H9 (cell line): ENCODE measurements at regions not wholly inside any gene's neighbourhood (a gene's known extent, or its start where the extent isn't known, plus 50 kb on each side); places are given as distances from the start of the nearest gene placed in this dataset.

Experiments used
- DNase-seq: peaks from one replicate; pipeline ENCODE4 v3.0.0-alpha.2; 2017
- H2AFZ ChIP-seq: one replicate; pipeline ENCODE4 v1.6.1; 2013; ENCODE audit warnings: mild to moderate bottlenecking, low read length, control low read depth, moderate library complexity
- H2AK5ac ChIP-seq: 2 replicates; pipeline ENCODE4 v1.6.1; 2013; ENCODE audit warnings: low read length, control low read depth, mixed read lengths; ENCODE audit not compliant: insufficient read length
- H2BK120ac ChIP-seq: one replicate; pipeline ENCODE4 v1.6.1; 2013; ENCODE audit warnings: low read depth, mild to moderate bottlenecking, low read length, control low read depth, inconsistent platforms; ENCODE audit not compliant: poor library complexity, severe bottlenecking
- H2BK12ac ChIP-seq: 2 replicates; pipeline ENCODE4 v1.6.1; 2013; ENCODE audit warnings: low read length, control low read depth, mixed read lengths, low read depth; ENCODE audit not compliant: insufficient read length
- H2BK15ac ChIP-seq: 2 replicates; pipeline ENCODE4 v1.6.1; 2013; ENCODE audit warnings: low read depth, low read length, control low read depth
- H2BK20ac ChIP-seq: one replicate; pipeline ENCODE4 v1.6.1; 2013; ENCODE audit warnings: low read depth, mild to moderate bottlenecking, low read length, control low read depth, inconsistent platforms; ENCODE audit not compliant: poor library complexity, severe bottlenecking
- H2BK5ac ChIP-seq: 2 replicates; pipeline ENCODE4 v1.6.1; 2013; ENCODE audit warnings: low read length, control low read depth, mixed read lengths; ENCODE audit not compliant: insufficient read length
- H3K14ac ChIP-seq: 2 replicates; pipeline ENCODE4 v1.6.1; 2013; ENCODE audit warnings: low read length, control low read depth; ENCODE audit not compliant: insufficient read depth
- H3K18ac ChIP-seq: 2 replicates; pipeline ENCODE4 v1.6.1; 2013; ENCODE audit warnings: low read depth, mild to moderate bottlenecking, mixed read lengths, low read length, control low read depth; ENCODE audit not compliant: insufficient read length
- H3K23ac ChIP-seq: 2 replicates; pipeline ENCODE4 v1.6.1; 2013; ENCODE audit warnings: low read length, control low read depth, mixed read lengths, low read depth; ENCODE audit not compliant: insufficient read length
- H3K23me2 ChIP-seq: 2 replicates; pipeline ENCODE4 v1.6.1; 2013; ENCODE audit warnings: low read depth, mild to moderate bottlenecking, mixed read lengths, low read length, control low read depth; ENCODE audit not compliant: insufficient read length, poor library complexity, severe bottlenecking
- H3K27ac ChIP-seq: 2 replicates; pipeline ENCODE4 v1.5.1; 2013; ENCODE audit warnings: low read length, control low read depth, mixed read lengths, low read depth; ENCODE audit not compliant: insufficient read length
- H3K27me3 ChIP-seq: 2 replicates; pipeline ENCODE4 v1.6.1; 2013; ENCODE audit warnings: low read length, control low read depth, inconsistent platforms; ENCODE audit not compliant: insufficient read depth
- H3K4ac ChIP-seq: 2 replicates; pipeline ENCODE4 v1.6.1; 2013; ENCODE audit warnings: low read depth, mild to moderate bottlenecking, control low read depth, inconsistent platforms, low read length, moderate library complexity
- H3K4me1 ChIP-seq: 2 replicates; pipeline ENCODE4 v1.6.1; 2013; ENCODE audit warnings: low read length, control low read depth, inconsistent platforms; ENCODE audit not compliant: insufficient read depth
- H3K4me2 ChIP-seq: 2 replicates; pipeline ENCODE4 v1.6.1; 2013; ENCODE audit warnings: low read length, control low read depth, mixed read lengths; ENCODE audit not compliant: insufficient read length, insufficient read depth
- H3K56ac ChIP-seq: 2 replicates; pipeline ENCODE4 v1.6.1; 2013; ENCODE audit warnings: low read depth, mild to moderate bottlenecking, mixed read lengths, low read length, control low read depth; ENCODE audit not compliant: insufficient read length
- H3K79me1 ChIP-seq: 2 replicates; pipeline ENCODE4 v1.6.1; 2013; ENCODE audit warnings: low read depth, mild to moderate bottlenecking, moderate library complexity, low read length, control low read depth, inconsistent platforms; ENCODE audit not compliant: insufficient read depth, poor library complexity, severe bottlenecking
- H3K79me2 ChIP-seq: 2 replicates; pipeline ENCODE4 v1.6.1; 2013; ENCODE audit warnings: low read length, control low read depth, inconsistent platforms; ENCODE audit not compliant: insufficient read depth
- H3K9ac ChIP-seq: 2 replicates; pipeline ENCODE4 v1.6.1; 2013; ENCODE audit warnings: low read length, control low read depth, mixed read lengths; ENCODE audit not compliant: insufficient read length; ENCODE audit errors: extremely low read depth
- H3K9me3 ChIP-seq: one replicate; pipeline ENCODE4 v1.6.1; 2013; ENCODE audit warnings: low read depth, low read length, inconsistent platforms; ENCODE audit not compliant: control insufficient read depth
- H3T11ph ChIP-seq: one replicate; pipeline ENCODE4 v1.6.1; 2013; ENCODE audit warnings: mild to moderate bottlenecking, low read length, control low read depth, inconsistent platforms
- H4K20me1 ChIP-seq: one replicate; pipeline ENCODE4 v1.6.1; 2013; ENCODE audit not compliant: control insufficient read depth, insufficient read length, insufficient read depth
- H4K5ac ChIP-seq: 2 replicates; pipeline ENCODE4 v1.6.1; 2013; ENCODE audit warnings: low read depth, mild to moderate bottlenecking, mixed read lengths, low read length, control low read depth; ENCODE audit not compliant: insufficient read length
- H4K8ac ChIP-seq: replicated peaks from 2 replicates; pipeline ENCODE4 v1.6.1; 2013; ENCODE audit warnings: low read length, control low read depth, mixed read lengths, low read depth; ENCODE audit not compliant: insufficient read length
- H4K91ac ChIP-seq: 2 replicates; pipeline ENCODE4 v1.6.1; 2013; ENCODE audit warnings: low read depth, mild to moderate bottlenecking, moderate library complexity, mixed read lengths, low read length, control low read depth; ENCODE audit not compliant: insufficient read length
- H3K27ac Mint-ChIP-seq, 3 experiments: 2 replicates in 2 of 3; 3 replicates in 1 of 3; pipeline ENCODE4 v1.8.0; 2020 to 2021; ENCODE audit warnings: mixed read lengths in 3 of 3, mild to moderate bottlenecking in 1 of 3, moderate library complexity in 1 of 3
- H3K27me3 Mint-ChIP-seq: 2 replicates; pipeline ENCODE4 v1.8.0; 2021; ENCODE audit warnings: low read depth, mild to moderate bottlenecking, moderate library complexity, mixed read lengths
- H3K36me3 Mint-ChIP-seq, 3 experiments: 2 replicates in 2 of 3; 3 replicates in 1 of 3; pipeline ENCODE4 v1.8.0; 2020 to 2021; ENCODE audit warnings: low read depth in 3 of 3, mixed read lengths in 3 of 3; ENCODE audit not compliant: insufficient read depth in 1 of 3
- H3K4me1 Mint-ChIP-seq, 2 experiments: 2 replicates each; pipeline ENCODE4 v1.8.0; 2020; ENCODE audit warnings: mixed read lengths in 2 of 2
- H3K4me3 Mint-ChIP-seq, 2 experiments: 2 replicates in 1 of 2; 3 replicates in 1 of 2; pipeline ENCODE4 v1.8.0; 2020 to 2021; ENCODE audit warnings: mild to moderate bottlenecking in 2 of 2, mixed read lengths in 2 of 2, moderate library complexity in 1 of 2
- H3K9me3 Mint-ChIP-seq, 2 experiments: 2 replicates in 1 of 2; 3 replicates in 1 of 2; pipeline ENCODE4 v1.8.0; 2020; ENCODE audit warnings: mild to moderate bottlenecking in 2 of 2, mixed read lengths in 2 of 2, moderate library complexity in 1 of 2
- CTCF ChIP-seq: fragments of 200-600 bp; sonication (generic); conservative IDR thresholded peaks from 3 replicates; pipeline ENCODE4 v1.8.0; 2021; ENCODE audit warnings: antibody characterized with exemption, mild to moderate bottlenecking
- WGBS: extraction: QIAGEN DNeasy Blood & Tissue Kit; methylation state at CpG from one replicate; pipeline ENCODE4 v1.1.7; 2013; ENCODE audit warnings: missing lambda C conversion rate, low lambda C conversion rate, mixed read lengths; ENCODE audit not compliant: insufficient read length; ENCODE audit errors: extremely low coverage; 5-methylcytosine and 5-hydroxymethylcytosine counted together

- Mint-ChIP-seq H3K4me1 (peaks cover 35 to 36% of the 10 kb centered on the region in 2 experiments), H3K27me3 (peaks cover 1% of the 10 kb centered on the region), H3K4me3 (no peak overlapping the region), H3K36me3 (no peaks in the 10 kb centered on the region), H3K27ac (no peak overlapping the region), H3K9me3 (no peaks in the 10 kb centered on the region)
- no peak overlapping the region for H3K4ac ChIP-seq
- no peaks in the 10 kb centered on the region for H3K23me2 ChIP-seq
- no peak overlapping the region for H3K14ac ChIP-seq
- H3K18ac ChIP-seq: no peak overlapping the region
- H3K23ac ChIP-seq: no peak overlapping the region
- H3K56ac ChIP-seq: no peak overlapping the region
- H3T11ph ChIP-seq: no peak overlapping the region
- H2BK15ac ChIP-seq: no peak overlapping the region
- H4K5ac ChIP-seq: no peak overlapping the region
- no peak overlapping the region for H4K8ac ChIP-seq
- no peaks in the 10 kb centered on the region for H3K9me3 ChIP-seq
- no peaks in the 10 kb centered on the region for H4K20me1 ChIP-seq
- no peak overlapping the region for H2BK12ac ChIP-seq
- H3K27ac ChIP-seq: no peak overlapping the region
- H3K79me2 ChIP-seq: no peaks in the 10 kb centered on the region
- no peak overlapping the region for H2AFZ ChIP-seq
- no peak for TF ChIP-seq CTCF
- H3K4me1 ChIP-seq: 0 out of 2 replicates have a peak, but pooled peaks cover 4% of the 10 kb centered on the region
- no peak overlapping the region for H3K4me2 ChIP-seq
- no peak overlapping the region for H2BK5ac ChIP-seq
- no peak overlapping the region for H4K91ac ChIP-seq
- no peaks in the 10 kb centered on the region for H3K79me1 ChIP-seq
- no peak for DNase-seq
- H2BK120ac ChIP-seq: no peak overlapping the region
- no peak overlapping the region for H3K9ac ChIP-seq
- no peaks in the 10 kb centered on the region for H3K27me3 ChIP-seq
- WGBS: no CpG with 5 or more reads among the region's 8 CpGs
- H2AK5ac ChIP-seq: no peak overlapping the region
- no peak overlapping the region for H2BK20ac ChIP-seq
Observed at GRCh38 chr5:17431272-17432050, 66.6 kb upstream of the TAF11L2 start.
